ENCODE measurements at regions not wholly inside any gene's neighbourhood (a gene's known extent, or its start where the extent isn't known, plus 50 kb on each side); places are given as distances from the start of the nearest gene placed in this dataset.

DNA sequence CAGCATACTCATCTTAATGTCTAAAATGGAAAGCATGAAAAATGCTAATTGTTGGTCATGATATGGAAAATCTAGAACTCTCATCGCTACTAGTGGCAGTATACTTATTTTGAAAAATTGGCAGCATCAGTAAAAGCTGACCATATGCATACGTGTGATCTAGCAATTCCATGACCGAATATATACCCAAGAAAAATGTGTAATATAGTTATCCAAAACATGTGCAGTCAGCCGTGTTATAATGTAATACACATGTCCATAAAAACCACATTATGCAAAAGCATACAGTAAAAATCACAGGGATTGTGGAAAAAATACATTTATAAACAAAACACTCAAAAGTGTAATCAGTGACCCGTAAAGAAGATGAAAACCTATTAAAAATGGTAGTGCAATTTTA is 439.0 kb downstream of the SH2D4B start:
- no peak for TF ChIP-seq CTCF (IDR thresholded peaks at IDR 0.05)
- TF ChIP-seq POLR2A (IDR thresholded peaks at IDR 0.05), result no peak

All from breast epithelium (tissue), 3 donors.